ENCODE measurements at regions not wholly inside any gene's neighbourhood (a gene's known extent, or its start where the extent isn't known, plus 50 kb on each side); places are given as distances from the start of the nearest gene placed in this dataset.

DNA sequence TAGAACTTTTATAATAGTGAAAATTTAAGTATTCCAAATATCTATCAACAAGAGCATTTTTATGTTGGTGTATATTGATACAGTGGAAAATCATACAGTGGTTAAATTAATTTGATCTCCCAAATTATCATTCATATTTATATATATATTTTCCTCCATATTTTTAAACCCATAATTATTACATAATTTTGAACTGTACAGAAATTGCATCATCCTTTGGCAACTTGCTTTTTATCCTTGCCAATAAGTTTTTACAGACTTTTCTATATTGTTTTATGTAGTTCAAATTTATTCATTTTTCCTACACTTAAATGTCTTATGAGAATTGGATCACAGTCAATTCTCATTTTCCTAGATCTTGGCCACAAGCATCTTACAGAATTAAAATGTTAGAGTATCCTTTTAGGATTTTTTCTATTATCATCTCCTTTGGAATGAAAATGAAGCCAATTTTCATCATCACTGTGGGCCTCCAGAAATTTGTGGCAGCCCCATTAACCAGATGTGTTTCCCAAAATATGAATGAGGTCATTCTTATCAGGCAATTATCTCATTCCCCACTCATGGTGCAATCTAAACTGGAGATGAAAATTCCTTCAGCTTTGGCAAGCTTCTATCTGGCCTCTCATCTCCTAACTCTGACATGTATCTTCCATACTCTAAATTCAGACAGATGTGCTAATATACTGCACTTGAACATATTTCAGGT is 94.2 kb upstream of the DLGAP1 start:
- Mint-ChIP-seq H3K36me3 (ENCODE audit: low read depth) (no peaks in the 10 kb centered on the region), H3K4me3 (ENCODE audit: unreplicated experiment) (no peak overlapping the region), H3K27ac (ENCODE audit: unreplicated experiment) (no peak overlapping the region), H3K27me3 (ENCODE audit: low read depth) (no peaks in the 10 kb centered on the region), H3K9me3 (ENCODE audit: low read depth) (peaks cover 5% of the 10 kb centered on the region), H3K4me1 (ENCODE audit: low read depth) (no peaks in the 10 kb centered on the region)
- TF ChIP-seq CTCF (IDR thresholded peaks at IDR 0.05) = no peak
- DNase-seq (ENCODE audit: low spot score) = no peak

GRCh38 chr18:4547126-4547525 is 92.0 kb upstream of the DLGAP1 start:
- H3K9me3 Mint-ChIP-seq (ENCODE audit: low read depth) = peaks cover 5% of the 10 kb centered on the region
- H3K27me3 Mint-ChIP-seq (ENCODE audit: low read depth) = no peaks in the 10 kb centered on the region

GRCh38 chr18:4544142-4544541 is 89.0 kb upstream of the DLGAP1 start:
- no peak for TF ChIP-seq CTCF (IDR thresholded peaks at IDR 0.05)
- peak overlapping the region; percentile 12 for H3K27ac Mint-ChIP-seq (ENCODE audit: unreplicated experiment)
- peaks cover 8% of the 10 kb centered on the region for H3K9me3 Mint-ChIP-seq (ENCODE audit: low read depth)
- no peak for DNase-seq (ENCODE audit: low spot score)
- H3K36me3 Mint-ChIP-seq (ENCODE audit: low read depth) = no peaks in the 10 kb centered on the region
- H3K27me3 Mint-ChIP-seq (ENCODE audit: low read depth) = no peaks in the 10 kb centered on the region
- peaks cover 7% of the 10 kb centered on the region for H3K4me1 Mint-ChIP-seq (ENCODE audit: low read depth)
- no peak overlapping the region for H3K4me3 Mint-ChIP-seq (ENCODE audit: unreplicated experiment)

More at GRCh38 chr18:4547126-4547525, 92.0 kb upstream of the DLGAP1 start:
- peaks cover 7% of the 10 kb centered on the region for H3K4me1 Mint-ChIP-seq (ENCODE audit: low read depth)
- TF ChIP-seq CTCF (IDR thresholded peaks at IDR 0.05) = no peak
- DNase-seq (ENCODE audit: low spot score) = no peak
- no peak overlapping the region for H3K4me3 Mint-ChIP-seq (ENCODE audit: unreplicated experiment)
- no peak overlapping the region for H3K27ac Mint-ChIP-seq (ENCODE audit: unreplicated experiment)
- H3K36me3 Mint-ChIP-seq (ENCODE audit: low read depth) = no peaks in the 10 kb centered on the region

DNA sequence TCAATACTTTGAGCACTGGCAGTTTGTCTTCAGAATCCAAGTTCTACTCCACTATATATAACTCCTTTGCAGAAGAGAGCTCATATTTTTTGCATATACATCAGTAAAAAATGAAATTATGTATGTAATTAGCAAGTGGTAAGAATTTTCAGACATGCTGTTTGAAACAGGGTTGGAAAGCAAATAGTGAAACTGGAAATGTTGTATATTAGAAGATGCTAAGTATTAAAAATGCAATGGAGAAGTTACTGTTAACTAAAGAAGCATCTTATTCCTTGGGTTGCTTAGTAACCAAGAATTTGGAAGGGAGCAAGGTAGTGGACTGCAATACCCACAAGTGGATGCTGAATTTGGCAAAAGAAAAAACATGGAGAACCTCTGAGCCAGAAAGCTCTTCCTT is 88.6 kb upstream of the DLGAP1 start:
- H3K36me3 Mint-ChIP-seq (ENCODE audit: low read depth) = peaks cover 4% of the 10 kb centered on the region
- peaks cover 7% of the 10 kb centered on the region for H3K4me1 Mint-ChIP-seq (ENCODE audit: low read depth)
- H3K27me3 Mint-ChIP-seq (ENCODE audit: low read depth) = no peaks in the 10 kb centered on the region
- no peak for DNase-seq (ENCODE audit: low spot score)
- no peak overlapping the region for H3K4me3 Mint-ChIP-seq (ENCODE audit: unreplicated experiment)
- TF ChIP-seq CTCF (IDR thresholded peaks at IDR 0.05) = no peak
- peaks cover 13% of the 10 kb centered on the region for H3K9me3 Mint-ChIP-seq (ENCODE audit: low read depth)
- no peak overlapping the region for H3K27ac Mint-ChIP-seq (ENCODE audit: unreplicated experiment)

DNA sequence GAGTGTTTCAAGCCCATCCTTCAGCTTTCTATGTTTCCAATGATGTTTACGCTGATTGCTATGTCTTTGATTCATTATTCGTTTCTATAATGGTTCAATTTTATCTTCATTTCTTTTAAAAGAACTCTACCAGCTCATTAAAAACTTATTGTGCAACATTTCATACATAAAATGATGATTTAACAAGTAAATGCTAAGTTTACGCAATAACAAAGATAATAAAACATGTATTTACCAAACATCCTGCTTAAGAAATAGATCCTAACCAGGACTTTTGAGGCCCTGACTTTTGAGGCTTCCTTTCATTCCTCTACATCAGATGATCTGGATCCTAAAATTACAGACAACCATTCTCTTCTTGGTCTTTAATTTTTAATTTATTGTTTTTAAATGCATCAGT is 86.5 kb upstream of the DLGAP1 start:
- peaks cover 7% of the 10 kb centered on the region for H3K4me1 Mint-ChIP-seq (ENCODE audit: low read depth)
- peaks cover 29% of the 10 kb centered on the region for H3K9me3 Mint-ChIP-seq (ENCODE audit: low read depth)
- TF ChIP-seq CTCF (IDR thresholded peaks at IDR 0.05) = no peak
- no peak overlapping the region for H3K4me3 Mint-ChIP-seq (ENCODE audit: unreplicated experiment)
- H3K27ac Mint-ChIP-seq (ENCODE audit: unreplicated experiment) = no peak overlapping the region
- no peak for DNase-seq (ENCODE audit: low spot score)
- H3K36me3 Mint-ChIP-seq (ENCODE audit: low read depth) = peaks cover 6% of the 10 kb centered on the region
- no peaks in the 10 kb centered on the region for H3K27me3 Mint-ChIP-seq (ENCODE audit: low read depth)
